ENCODE measurements at regions not wholly inside any gene's neighbourhood (a gene's known extent, or its start where the extent isn't known, plus 50 kb on each side); places are given as distances from the start of the nearest gene placed in this dataset.

DNA sequence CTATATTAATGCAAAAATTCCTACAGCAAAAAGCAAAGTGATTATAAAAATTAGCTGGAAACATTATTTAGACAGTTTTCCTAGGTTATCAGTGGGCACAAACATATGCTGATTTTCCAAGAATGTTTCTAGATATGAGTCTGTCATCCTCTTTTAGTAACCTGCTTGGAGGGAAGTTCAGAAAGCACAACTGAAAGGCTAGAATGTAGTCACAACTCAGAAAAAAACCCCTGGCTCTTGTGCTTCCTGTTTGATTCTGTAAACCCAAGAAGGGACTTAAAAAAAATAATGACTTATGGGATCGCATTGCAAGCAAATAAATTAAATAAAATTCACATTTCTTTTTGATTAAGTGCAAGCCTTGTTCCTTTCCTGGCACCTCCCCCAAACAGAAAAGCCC lies 708.4 kb upstream of the EPHA7 start:
- no peaks in the 10 kb centered on the region for H3K36me3 ChIP-seq
- H3K9me3 ChIP-seq = no peaks in the 10 kb centered on the region
- H3K27me3 ChIP-seq = no peaks in the 10 kb centered on the region

DNA sequence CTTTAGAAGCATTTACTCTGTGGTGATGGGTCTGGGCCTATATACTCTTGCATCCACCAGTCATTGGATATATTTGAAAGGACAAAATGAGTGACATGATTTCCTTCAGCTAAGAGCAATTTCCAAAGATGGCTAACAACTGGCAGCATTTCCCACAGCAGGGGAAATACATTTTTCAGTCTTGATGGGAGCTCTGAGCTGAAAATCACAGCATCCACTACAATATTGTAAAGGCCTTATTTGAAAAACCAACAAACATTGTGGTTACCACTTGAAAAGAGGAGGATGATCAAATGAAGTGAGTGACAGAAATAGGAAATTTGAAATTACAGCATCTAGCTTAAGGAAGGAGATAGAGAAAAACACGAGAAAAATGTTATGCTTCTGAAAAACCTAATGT lies 705.0 kb upstream of the EPHA7 start:
- Histone ChIP-seq H3K27ac (no peak overlapping the region), H3K9me3 (no peaks in the 10 kb centered on the region), H3K36me3 (no peaks in the 10 kb centered on the region), H3K4me1 (no peaks in the 10 kb centered on the region), H3K4me3 (no peak overlapping the region), H3K27me3 (no peaks in the 10 kb centered on the region)
- TF ChIP-seq, protein P1, sequence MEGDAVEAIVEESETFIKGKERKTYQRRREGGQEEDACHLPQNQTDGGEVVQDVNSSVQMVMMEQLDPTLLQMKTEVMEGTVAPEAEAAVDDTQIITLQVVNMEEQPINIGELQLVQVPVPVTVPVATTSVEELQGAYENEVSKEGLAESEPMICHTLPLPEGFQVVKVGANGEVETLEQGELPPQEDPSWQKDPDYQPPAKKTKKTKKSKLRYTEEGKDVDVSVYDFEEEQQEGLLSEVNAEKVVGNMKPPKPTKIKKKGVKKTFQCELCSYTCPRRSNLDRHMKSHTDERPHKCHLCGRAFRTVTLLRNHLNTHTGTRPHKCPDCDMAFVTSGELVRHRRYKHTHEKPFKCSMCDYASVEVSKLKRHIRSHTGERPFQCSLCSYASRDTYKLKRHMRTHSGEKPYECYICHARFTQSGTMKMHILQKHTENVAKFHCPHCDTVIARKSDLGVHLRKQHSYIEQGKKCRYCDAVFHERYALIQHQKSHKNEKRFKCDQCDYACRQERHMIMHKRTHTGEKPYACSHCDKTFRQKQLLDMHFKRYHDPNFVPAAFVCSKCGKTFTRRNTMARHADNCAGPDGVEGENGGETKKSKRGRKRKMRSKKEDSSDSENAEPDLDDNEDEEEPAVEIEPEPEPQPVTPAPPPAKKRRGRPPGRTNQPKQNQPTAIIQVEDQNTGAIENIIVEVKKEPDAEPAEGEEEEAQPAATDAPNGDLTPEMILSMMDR (IDR thresholded peaks at IDR 0.05) = no peak
- no peak for TF ChIP-seq POLR2A (IDR thresholded peaks at IDR 0.05)
- no peak for DNase-seq

More for the DNA sequence above, 708.4 kb upstream of the EPHA7 start:
- Histone ChIP-seq H3K4me3 (no peak overlapping the region), H3K27ac (no peak overlapping the region), H3K4me1 (no peaks in the 10 kb centered on the region)
- no peak for TF ChIP-seq POLR2A (IDR thresholded peaks at IDR 0.05)
- TF ChIP-seq, protein P1 (IDR thresholded peaks at IDR 0.05) = no peak
- DNase-seq = no peak

DNA sequence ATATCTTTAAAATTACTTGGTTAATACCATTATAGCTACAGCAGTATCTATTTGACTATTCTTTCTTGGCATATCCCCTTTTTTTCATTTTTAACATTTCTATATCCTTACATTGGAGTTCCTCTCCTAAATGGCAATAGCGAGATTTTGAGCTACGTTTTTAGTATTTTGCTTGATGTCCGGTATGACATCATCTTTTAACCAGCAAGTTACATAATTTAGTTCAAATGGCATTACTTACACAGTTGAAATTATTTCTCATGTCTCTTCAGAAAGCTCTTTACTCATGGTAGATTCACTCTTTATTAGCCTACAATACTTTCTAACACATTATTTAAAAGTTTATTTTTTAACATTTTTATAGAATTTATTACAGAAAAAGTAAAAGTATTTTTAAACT lies 701.7 kb upstream of the EPHA7 start:
- no peak for TF ChIP-seq POLR2A (IDR thresholded peaks at IDR 0.05)
- TF ChIP-seq, protein P1 (IDR thresholded peaks at IDR 0.05) = no peak
- H3K36me3 ChIP-seq = no peaks in the 10 kb centered on the region
- H3K27me3 ChIP-seq = no peaks in the 10 kb centered on the region
- DNase-seq = no peak
- no peaks in the 10 kb centered on the region for H3K9me3 ChIP-seq
- no peak overlapping the region for H3K4me3 ChIP-seq
- no peak overlapping the region for H3K27ac ChIP-seq
- no peaks in the 10 kb centered on the region for H3K4me1 ChIP-seq

DNA sequence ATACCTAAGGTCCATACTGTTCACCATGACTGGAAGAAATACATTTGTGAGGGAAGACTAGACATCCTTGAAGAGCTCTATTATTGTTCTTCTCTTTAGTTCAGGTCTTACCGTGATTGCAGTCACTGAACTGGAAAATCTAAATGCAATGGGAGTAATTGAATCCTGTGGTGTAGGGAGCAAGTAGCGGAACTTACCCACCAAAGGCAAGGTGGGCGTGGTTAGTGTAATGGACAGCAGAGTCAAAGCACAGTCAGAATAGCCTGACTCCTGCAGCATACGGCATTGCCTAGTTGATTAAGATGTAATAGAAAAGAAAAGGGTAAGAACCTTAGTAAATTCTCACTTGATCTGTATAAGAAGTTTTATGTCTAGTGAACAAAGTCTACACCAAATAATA lies 679.7 kb upstream of the EPHA7 start:
- H3K4me3 ChIP-seq = no peak overlapping the region
- no peaks in the 10 kb centered on the region for H3K27me3 ChIP-seq
- no peaks in the 10 kb centered on the region for H3K9me3 ChIP-seq
- no peak for DNase-seq
- no peaks in the 10 kb centered on the region for H3K4me1 ChIP-seq
- no peak overlapping the region for H3K27ac ChIP-seq
- TF ChIP-seq POLR2A (IDR thresholded peaks at IDR 0.05) = no peak
- TF ChIP-seq, protein P1 (IDR thresholded peaks at IDR 0.05) = no peak
- H3K36me3 ChIP-seq = no peaks in the 10 kb centered on the region

DNA sequence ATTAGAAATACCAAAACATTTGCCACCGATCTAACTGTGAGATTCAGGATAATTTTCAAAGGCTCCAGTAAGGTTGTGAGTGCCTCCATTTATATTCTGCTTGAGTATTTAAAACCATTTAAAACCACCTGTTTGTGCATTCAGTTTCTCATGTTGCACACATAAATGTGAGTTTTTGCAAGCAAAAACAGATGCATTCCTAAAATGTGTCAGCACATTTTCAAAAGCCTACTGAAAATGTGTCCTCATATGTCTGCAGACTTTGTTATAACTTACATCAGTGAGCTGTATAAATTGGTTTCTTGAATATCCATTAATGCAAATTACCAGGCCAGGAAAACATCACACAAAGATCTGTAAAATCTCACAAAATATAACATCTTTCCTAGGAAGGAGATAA lies 676.6 kb upstream of the EPHA7 start:
- H3K36me3 ChIP-seq = no peaks in the 10 kb centered on the region
- no peaks in the 10 kb centered on the region for H3K9me3 ChIP-seq
- no peak overlapping the region for H3K4me3 ChIP-seq
- H3K27me3 ChIP-seq = no peaks in the 10 kb centered on the region
- DNase-seq = no peak
- no peak overlapping the region for H3K27ac ChIP-seq
- H3K4me1 ChIP-seq = no peaks in the 10 kb centered on the region
- TF ChIP-seq POLR2A (IDR thresholded peaks at IDR 0.05) = no peak
- TF ChIP-seq, protein P1 (IDR thresholded peaks at IDR 0.05) = no peak

DNA sequence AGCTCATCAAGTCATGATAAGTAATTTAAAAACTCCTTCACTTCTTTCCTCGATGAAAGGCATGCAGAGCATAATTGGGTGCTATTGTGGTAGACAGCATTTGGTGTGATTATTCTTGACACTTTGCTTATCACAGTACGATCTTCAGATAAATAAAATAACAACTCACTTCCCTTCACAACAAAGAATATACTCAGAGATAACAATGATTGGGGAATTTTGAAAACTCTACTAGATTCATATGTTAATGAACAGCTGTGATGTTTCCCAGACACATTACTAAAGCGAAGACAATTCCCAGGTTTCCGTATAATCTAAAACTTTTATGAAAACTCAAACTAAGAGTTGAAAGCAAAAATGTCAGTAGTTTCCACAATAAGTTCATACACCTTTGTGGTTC lies 670.6 kb upstream of the EPHA7 start:
- no peak for DNase-seq
- TF ChIP-seq, protein P1 (IDR thresholded peaks at IDR 0.05) = no peak
- no peak for TF ChIP-seq POLR2A (IDR thresholded peaks at IDR 0.05)

More for the DNA sequence above, 670.6 kb upstream of the EPHA7 start:
- no peaks in the 10 kb centered on the region for H3K36me3 ChIP-seq
- H3K27me3 ChIP-seq = no peaks in the 10 kb centered on the region
- H3K4me1 ChIP-seq = no peaks in the 10 kb centered on the region
- H3K4me3 ChIP-seq = no peak overlapping the region
- H3K9me3 ChIP-seq = no peaks in the 10 kb centered on the region
- no peak overlapping the region for H3K27ac ChIP-seq
